HG03175 (cell line): ENCODE measurements at regions not wholly inside any gene's neighbourhood (a gene's known extent, or its start where the extent isn't known, plus 50 kb on each side); places are given as distances from the start of the nearest gene placed in this dataset.
"Not testable (repeated sequence)": the region's sequence is repeated elsewhere in the genome, so short reads cannot be mapped to it uniquely, and the experiment has no call there.

ENCODE experiments used
- ATAC-seq: cut with Tn5 transposase; IDR thresholded peaks from one replicate; pipeline ENCODE4 v1.9.1; 2021; ENCODE audit warnings: mild to moderate bottlenecking, moderate library complexity; ENCODE audit not compliant: unreplicated experiment

DNA sequence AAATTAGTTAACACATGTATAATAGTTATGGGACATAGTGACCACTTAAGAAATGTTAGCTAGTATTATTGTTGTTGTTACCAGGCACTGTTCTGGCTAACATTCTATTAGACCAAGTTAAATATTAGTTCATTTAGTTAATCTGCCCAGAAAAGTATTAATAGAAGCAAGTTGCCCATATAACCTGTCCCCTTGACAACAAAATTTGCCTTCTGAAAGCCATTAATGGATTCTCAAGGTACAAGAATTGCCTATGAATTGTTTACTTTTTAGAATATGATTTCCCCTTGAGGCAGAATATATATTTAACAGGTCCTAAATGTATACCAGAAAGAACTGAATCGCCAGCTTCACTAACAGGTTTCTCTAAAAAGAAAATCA is 167.3 kb upstream of the TMCC3 start:
- peak; percentile 55 for ATAC-seq

DNA sequence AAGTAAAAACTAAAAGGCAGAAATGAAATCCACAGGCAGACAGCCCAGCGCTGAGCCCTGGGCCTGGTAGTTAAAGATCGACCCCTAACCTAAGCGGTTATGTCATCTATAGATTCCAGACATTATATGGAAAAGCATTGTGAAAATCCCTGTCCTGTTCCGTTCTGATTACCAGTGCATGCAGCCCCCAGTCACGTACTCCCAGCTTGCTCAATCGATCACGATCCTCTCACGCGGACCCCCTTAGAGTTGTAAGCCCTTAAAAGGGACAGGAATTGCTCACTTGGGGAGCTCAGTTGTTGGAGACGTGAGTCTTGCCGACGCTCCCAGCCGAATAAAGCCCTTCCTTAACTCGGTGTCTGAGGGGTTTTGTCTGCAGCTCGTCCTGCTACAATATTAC is 166.8 kb upstream of the TMCC3 start:
- ATAC-seq: not testable (repeated sequence)

DNA sequence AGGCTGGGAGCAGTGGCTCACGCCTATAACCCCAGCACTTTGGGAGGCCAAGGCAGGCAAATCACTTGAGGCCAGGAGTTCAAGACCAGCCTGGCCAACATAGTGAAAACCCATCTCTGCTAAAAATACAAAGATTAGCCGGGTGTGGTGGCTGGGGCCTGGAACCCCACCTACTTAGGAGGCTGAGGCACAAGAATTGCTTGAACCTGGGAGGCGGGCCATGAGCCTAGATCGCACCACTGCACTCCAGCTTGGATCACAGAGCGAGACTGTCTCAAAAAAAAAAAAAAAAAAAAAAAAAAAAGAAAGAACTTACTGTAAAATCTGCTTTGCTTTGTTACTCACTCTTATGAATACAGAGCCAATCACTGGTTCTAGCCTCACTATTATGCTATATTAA is 166.4 kb upstream of the TMCC3 start:
- ATAC-seq: not testable (repeated sequence)

DNA sequence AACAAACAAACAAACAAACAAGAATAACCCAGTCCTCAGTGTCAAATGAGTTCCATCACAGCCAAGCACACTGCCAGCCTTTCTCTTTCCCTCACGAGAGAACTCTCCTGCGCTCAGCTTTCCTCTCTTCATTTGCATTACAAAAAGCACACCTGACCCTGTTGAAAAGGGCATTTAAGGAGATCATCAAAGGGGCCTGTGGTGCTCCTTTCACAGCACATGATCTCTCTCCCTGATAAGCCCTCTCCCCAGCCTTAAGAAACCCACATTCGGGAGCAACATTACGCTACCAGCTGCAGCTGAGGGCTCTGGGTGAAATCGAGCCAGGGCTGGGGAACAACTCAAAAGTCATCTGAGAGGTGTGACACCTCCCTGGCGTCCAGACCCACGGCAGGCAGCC is 165.6 kb upstream of the TMCC3 start:
- ATAC-seq: no peak

DNA sequence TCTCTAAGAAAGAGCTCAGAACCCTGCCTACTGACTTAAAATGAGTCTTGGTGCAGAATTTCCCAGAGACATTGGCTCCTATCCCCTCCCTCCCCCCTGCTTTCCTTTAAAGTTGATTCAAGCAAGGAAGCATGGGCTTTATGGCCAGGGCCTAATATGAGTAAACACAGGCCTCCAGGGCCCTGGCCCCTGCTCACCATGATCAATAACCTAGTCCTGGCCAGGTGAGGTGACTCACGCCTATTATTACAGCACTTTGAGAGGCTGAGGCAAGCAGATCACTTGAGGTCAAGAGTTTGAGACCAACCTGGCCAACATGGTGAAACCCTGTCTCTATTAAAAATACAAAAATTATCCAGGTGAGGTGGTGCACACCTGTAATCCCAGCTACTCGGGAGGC is 165.1 kb upstream of the TMCC3 start:
- no peak for ATAC-seq

DNA sequence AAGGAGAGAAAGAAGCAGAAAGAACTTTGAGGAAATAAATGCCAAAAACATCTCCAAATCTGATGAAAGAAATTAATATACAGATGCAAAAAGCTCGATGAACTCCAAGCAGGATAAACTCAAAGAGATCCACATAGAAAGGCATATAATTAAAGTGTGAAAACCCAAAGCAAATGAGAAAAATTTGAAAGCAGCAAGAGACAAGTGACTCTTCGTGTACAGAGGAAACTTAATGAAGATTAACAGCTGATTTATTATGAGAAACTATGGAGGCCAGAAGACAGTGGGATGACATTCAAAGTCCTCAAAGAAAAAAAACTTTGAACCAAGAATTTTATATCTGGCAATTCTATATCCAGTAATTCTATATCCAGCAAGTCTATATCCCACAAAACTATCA is 163.0 kb upstream of the TMCC3 start:
- no peak for ATAC-seq

DNA sequence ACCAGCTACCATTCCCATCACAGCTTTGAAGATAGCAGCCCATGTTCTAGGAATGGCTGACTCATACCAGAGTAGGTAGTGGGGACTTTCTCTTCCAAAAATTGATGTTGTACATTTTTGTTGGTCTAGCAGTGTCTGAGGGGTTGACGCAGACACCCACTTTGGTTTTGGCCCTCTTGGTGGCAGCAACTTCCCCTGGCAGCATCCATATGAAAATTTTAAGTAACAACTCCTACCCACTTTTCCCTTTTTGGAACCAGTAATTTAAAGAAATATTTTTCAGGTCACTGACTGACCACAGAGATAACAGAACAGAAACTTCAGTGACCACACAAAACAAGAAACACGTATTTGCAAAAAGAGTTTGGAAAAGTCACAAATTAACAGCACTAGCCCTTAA is 162.0 kb upstream of the TMCC3 start:
- no peak for ATAC-seq

DNA sequence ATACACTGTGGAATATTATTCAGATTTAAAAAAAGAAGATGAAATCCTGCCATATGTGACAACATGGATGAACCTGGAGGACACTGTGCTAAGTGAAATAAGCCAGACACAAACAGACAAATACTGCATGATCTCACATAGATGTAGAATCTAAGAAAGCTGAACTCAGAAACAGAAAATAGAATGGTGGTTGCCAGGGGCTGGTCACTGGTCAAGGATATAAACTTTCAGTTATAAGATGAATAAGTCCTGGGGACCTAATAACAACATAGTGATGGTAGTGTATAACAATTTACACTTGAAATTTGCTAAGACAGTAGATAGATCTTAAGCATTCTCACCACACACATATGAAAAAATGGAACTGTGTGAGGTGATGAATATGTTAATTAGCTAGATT is 161.3 kb upstream of the TMCC3 start:
- no peak for ATAC-seq

DNA sequence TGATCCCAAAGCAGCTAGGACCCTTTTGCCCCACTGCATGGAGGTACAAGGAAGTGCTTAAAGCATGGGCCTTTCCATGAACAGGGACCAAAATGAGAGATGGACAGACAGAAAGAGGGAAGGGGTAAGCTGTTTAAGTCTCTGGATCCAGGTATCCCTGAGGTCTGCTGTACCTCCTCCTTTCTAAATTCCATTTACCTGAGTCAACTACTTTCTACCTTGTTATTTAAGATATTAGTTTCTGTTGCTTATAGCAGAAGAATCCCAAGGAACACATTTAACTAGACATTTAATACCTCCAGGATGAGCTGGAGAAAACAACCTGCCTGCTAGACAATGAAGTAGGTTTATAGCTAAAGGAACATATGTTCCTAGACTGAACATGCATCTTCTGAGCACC is 157.6 kb upstream of the TMCC3 start:
- ATAC-seq: no peak

DNA sequence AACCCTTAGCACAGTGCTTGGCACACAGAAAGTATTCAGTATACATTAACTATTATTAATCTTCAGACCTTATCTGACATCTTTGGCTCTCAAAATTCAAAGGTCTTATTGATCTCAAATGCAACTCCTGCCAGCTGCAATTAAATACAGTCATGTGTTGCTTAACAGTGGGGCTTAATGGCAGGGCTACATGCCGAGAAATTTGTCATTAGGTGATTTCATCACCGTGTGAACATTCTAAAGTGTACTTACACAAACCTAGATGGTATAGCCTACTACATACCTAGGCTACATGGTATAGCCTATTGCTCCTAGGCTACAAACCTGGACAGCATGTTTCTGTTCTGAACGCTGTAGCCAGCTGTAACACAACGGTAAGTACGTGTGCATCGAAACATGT is 156.3 kb upstream of the TMCC3 start:
- no peak for ATAC-seq

DNA sequence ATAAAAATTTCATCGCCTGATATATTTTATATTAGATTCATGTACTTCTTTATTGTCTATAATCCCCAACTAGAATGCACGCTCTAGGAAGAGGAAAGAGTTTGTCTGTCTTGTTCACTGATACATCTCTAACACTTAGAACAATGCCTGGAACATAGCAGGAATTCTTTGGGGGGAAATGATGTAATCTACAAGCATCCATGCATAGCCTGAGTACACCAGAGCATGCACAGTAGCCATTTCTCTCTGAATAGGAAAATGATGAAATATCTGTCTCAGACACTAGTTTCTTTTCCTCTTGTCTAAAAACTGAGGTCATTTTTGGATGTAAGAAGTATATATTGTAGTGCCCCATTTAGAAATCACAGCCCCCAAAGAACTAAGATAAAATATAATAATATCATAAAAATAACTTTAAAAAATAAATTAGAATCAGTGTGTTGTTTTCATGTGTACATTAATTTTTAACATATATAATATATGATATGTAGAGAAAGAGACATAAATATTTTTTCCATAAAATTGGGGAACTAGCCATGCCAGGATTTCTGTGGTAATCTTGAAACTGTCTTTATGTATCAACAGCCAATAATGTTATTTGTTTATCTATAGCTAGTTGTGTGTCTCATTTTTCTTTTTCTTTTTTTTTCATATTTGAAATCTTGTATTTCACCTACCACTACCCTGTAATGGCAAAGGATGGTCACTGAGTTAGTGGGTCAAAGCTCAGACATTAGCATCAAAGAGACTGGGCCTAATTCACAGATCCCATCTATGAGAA is 155.6 kb upstream of the TMCC3 start:
- ATAC-seq: no peak

DNA sequence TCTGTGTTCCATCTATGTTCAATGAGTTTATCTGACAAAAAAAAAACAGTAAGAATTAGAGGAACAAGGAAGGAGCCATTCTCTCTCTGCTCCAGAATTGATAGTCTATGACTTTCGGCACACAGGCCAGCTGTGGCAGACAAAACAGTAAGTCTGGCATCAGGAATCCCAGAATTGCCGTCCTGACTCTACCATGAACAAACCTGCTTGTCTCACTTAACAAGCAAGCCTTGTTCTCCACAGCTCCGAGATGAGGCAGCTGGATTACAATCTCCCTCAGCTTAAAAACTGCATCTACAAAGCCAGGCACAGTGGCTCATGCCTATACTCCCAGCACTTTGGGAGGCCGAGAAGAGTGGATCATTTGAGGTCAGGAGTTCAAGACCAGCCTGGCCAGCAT is 153.6 kb upstream of the TMCC3 start:
- ATAC-seq: no peak

DNA sequence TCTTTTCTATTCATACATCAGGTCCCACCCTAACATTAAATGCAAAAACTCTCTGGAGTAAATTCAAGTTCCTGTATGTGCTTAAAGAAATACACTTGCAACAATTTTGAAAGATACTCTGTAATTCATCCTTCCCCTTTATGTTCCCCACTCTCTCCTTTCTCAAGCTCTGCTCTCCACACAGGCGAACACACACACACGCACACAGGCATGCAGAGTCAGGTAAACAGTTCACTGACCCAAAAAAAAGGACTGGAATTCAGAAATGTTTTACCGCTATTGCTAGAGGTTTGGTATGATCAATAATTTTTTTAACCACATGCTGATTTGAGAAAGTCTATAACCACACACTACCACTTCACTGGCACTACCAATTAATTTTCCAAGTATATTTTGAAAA is 152.4 kb upstream of the TMCC3 start:
- no peak for ATAC-seq

DNA sequence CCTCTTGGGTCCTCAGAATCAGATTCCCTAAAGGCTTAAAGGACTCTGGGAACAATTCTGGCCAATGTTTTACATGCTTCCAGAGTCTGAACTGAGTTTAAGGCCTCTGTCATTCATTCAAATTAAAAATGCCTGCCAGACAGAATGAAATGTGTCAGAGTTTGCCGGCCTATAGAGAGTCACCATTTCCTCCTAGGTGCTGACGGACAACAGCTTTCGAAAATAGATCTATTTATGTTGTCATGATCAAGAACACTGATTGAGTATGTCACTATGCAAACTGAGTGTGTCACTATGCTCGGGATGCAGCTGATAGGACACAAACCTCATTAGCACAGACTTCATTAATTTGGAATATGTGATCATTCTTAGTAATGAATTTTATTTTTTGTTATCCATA is 151.4 kb upstream of the TMCC3 start:
- no peak for ATAC-seq

DNA sequence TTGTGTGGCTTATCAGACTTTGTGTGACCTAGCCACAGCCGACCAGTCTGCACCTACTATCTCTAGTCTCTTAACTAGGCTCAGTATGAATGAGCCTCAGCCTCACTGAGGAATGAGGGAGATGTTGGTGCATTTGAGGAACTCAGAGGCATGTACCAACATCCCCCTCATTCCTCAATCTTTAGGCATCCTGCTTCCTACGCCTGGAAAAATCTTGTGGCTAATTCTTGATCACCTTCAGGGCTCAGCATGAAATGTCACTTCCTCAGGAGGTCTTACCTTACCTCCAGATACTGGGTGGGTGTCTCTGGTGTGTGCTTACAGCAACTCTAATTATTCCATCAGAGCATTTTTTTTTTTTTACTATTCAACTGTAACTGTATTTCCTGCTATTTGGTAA is 148.8 kb upstream of the TMCC3 start:
- no peak for ATAC-seq

DNA sequence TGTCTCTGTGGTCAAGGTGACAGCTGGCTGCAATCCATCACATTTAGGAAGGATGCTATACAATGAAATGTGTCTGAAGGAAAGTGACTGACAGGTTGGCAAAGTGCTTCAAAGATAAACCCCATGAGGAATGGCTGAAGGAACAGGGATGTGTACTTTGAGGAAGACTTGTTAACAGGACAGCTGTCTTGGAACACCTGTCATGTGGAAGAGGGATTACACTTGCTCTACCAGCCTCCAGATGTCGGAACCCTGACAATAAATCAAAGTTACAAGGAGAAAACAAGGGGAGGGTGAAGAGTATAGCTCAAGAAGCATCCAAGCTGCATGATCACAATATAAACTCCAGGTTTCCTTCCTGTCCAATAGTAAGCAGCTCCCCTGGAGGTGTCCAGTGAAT is 147.8 kb upstream of the TMCC3 start:
- no peak for ATAC-seq

DNA sequence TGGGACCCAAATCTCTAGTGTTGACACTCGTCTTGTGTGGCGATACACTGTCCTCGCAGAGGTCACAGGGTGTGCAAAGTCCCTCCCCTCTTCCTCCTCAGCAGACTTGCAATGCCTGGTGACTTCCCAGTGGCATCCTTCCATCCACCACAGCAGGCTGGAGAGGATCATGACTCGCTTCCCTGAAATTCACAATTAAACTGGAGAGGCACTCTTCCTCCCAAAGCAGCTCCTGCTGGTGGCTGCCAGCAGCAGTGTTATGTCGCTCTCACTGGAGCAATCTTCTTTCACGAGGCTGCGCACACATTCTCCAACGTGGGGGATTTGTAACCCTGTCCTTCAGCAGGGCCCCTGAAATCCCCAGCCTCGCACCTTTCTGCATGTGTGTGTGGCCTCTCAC is 145.2 kb upstream of the TMCC3 start:
- no peak for ATAC-seq

DNA sequence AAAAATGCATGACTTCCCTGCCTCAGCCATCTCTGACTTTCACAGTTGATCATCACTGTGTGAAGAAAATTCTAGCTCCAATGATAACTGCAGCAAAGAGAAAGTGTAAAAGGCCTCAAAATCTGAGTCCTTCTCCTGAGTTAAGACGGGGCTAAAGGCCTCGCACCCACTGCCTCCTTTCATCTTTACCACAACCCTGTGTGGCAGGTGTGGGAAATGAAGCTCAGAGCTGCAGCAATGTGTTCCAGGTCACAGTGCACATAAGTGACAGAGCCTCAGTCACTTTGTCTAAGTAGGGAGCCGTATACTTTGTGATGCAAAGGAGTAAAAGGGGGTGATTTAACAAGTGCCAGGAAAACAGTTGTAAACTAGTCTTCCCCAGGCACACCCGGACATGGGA is 144.7 kb upstream of the TMCC3 start:
- no peak for ATAC-seq

DNA sequence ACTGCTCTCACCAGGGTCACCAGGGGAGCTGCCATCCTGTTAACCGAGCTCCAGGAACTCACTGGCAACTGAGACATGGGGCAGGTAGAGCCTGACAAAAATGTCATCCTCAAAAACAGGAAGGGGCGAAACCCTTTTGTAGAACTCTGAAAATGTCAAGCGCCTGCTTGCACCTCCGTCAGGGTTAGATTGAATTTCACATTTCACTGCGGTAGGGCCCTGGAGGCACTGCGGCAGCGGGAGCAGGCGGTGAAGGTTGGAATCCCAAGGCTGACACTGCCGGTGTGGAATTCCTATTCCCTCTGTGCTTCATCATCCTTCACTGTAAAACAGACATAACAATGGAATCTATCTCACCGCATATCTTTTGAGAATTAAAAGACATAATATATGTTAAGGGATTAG is 142.8 kb upstream of the TMCC3 start:
- no peak for ATAC-seq

DNA sequence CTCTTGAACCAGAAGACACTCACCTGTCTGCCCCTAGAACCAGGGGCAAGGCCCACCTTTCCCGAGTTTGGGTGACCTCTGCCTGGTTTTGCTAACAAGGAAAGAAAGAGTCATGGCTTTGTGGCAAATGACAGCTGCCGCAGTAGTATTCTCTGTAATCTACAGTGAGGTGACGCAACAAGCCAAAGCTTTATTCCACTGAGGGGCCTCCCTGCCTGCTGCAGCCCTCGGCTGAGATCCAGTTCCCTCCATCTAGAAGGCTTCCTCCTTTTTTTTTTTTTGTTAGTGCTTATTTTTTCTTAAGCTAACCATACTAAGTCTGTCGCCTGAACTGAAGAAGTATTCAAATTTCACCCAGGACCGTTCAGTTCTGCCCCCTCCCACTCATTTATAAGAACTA is 142.3 kb upstream of the TMCC3 start:
- ATAC-seq: no peak

DNA sequence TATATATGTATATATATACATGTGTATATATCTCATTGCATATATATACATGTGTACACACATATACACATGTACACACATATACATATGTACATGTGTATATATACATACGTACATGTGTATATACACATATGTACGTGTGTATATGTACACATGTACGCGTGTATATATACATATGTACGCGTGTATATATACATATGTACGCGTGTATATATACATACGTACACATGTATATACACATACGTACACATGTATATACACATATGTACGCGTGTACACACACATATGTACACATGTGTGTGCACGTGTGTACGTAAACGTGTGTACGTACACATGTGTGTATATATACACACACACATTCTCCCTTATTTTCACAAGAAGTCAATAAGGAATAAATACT is 141.6 kb upstream of the TMCC3 start:
- no peak for ATAC-seq

DNA sequence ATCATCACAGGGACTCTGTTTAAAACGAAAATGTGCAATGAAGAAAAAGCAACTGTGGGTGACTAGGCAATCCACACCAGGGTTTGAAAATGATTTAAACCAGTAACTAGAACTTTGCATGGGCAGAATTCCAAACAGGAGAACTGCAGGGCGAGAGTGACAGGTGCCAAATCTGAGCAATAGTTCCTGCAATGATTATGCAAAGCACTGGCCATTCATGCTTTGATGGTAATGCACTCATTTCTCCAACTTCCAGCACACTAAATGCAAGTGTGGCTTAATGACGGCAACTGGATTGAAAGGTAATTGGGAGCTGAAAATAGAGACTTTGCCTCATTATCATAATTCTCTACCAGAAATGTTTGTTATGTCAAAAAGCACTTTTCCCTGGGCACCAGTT is 140.5 kb upstream of the TMCC3 start:
- no peak for ATAC-seq

DNA sequence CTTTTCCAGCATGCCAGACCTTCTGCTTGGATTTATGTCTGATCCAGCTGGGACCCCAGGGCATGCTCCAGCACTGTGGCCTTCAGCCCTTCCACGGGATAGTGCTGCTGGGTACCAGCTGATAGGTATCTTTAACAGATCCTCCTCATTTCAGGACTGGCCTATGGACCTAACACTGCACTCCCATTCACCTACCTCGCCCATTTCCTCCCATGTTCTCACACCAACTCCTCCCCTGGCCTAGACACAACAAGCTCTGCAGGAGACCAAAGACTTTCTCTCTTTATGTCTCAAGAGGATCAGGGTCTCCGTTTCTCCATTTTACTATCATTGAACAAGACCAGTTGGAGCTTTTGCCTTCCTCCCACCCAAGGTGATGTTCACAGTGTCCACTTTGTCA is 140.0 kb upstream of the TMCC3 start:
- ATAC-seq: no peak
